VCaP (cell line): ENCODE measurements at regions not wholly inside any gene's neighbourhood (a gene's known extent, or its start where the extent isn't known, plus 50 kb on each side); places are given as distances from the start of the nearest gene placed in this dataset.

Experiments
- H3K27ac ChIP-seq: fragments of 450-650 bp; 2 replicates; pipeline ENCODE4 v1.5.1; 2017
- CTCF ChIP-seq: fragments of 450-650 bp; conservative IDR thresholded peaks from 2 replicates; pipeline ENCODE4 v1.5.1; 2017; ENCODE audit warnings: mild to moderate bottlenecking, moderate library complexity

DNA sequence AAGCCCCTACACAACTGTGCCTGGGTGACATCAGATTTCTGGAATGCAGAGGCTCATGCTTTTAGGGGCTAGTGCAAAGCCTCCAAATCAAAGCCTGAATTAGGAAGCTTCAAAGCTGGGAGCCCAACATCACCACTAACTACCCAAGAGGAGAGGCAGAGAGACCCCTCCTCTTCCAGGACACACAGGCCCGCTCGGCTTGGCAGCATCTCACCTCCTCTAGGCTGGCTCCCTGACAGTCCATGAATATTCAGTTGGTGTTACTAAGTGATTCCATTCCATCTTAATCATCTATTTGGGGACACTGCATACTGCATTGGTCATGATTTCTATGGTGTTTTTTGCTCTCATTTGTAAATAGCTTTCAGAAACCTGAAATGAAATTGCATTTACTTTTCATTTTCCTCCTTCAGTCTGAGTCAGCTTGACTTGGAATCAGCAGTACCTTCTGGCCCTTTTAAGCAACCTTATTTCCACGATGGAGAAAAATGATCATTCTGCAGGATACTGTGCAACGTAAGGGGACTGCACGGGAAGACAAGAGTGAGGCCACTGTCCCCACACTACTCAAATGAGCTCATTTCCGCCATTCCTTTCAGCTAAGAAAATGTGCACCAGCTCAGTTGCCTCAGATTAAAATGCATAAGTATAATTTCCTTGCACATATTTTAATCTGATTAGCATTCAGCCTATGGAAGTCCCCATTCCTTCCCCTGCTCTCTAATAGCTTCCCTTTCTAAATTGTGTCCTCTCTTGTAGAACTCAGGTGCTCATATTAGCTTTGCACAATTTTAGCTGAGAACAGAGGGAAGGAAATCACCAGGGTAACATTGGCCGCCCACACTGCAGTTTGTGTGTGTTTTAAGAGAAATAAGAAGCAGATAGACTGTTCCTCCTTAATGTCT, 219.9 kb downstream of the RFC3 start:
- H3K27ac ChIP-seq = no peak overlapping the region
- no peak for TF ChIP-seq CTCF

DNA sequence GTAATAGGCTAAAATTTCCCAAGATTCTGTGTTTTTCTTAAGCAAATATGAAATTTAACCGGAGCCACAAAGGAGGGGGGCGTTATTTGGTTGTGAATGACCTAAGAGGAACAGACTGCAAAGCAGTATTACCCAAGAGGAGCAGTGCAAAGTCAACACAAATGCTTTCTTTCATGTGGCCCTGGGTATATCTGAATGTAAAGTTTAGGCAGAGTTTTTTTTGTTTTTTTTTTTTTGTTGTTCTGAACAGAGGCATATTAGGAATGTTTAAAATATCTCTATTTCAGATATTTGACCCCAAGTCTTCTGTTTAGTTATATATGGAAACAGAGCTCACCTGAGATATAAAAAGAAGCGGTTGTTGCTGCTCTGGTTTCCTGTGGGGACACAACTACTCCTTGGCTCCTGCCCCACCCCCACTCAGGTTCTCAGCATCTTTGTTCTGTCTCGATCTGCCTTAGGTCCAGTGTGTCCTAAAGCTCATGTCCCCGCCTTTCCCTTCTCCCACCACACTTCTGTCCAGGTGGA, 220.7 kb downstream of the RFC3 start:
- no peak overlapping the region for H3K27ac ChIP-seq
- no peak for TF ChIP-seq CTCF

GRCh38 chr13:34039678-34040077, 221.7 kb downstream of the RFC3 start:
- TF ChIP-seq CTCF = no peak
- no peak overlapping the region for H3K27ac ChIP-seq

- no peak overlapping the region for H3K27ac ChIP-seq
- no peak for TF ChIP-seq CTCF
Measured at GRCh38 chr13:34040863-34041262, 222.9 kb downstream of the RFC3 start.

GRCh38 chr13:34044041-34044440, 226.1 kb downstream of the RFC3 start:
- H3K27ac ChIP-seq = no peak overlapping the region
- TF ChIP-seq CTCF = no peak

DNA sequence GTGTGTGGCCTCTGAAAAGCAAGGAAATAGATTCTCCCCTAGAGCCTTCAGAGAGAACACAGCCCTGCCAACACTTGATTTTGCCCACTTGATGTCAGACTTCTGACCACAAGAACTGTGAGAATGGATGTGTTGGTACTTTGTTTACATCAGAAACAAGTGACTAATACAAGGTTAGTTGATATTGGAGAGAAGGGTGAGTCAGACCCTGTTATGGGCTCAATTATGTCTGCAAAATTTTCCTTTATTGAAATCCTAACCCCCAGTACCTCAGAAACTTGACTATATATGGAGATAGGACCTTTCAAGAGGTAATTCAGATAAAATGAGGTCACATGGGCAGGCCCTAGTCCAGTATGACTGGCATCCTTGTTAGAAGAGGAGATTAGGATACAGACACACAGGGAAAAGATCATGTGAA, 226.7 kb downstream of the RFC3 start:
- H3K27ac ChIP-seq = no peak overlapping the region
- no peak for TF ChIP-seq CTCF

GRCh38 chr13:34046457-34046856, 228.5 kb downstream of the RFC3 start:
- H3K27ac ChIP-seq = no peak overlapping the region
- TF ChIP-seq CTCF = no peak
